GM18508 (cell line): ENCODE measurements at regions not wholly inside any gene's neighbourhood (a gene's known extent, or its start where the extent isn't known, plus 50 kb on each side); places are given as distances from the start of the nearest gene placed in this dataset.

ENCODE experiments used
- ATAC-seq: cut with Tn5 transposase; IDR thresholded peaks from one replicate; pipeline ENCODE4 v1.9.1; 2021; ENCODE audit warnings: moderate number of reproducible peaks; ENCODE audit not compliant: insufficient read depth, unreplicated experiment

GRCh38 chr12:74292351-74293194, 245.1 kb upstream of the ATXN7L3B start:
- no peak for ATAC-seq

GRCh38 chr12:74293689-74294131, 243.9 kb upstream of the ATXN7L3B start:
- no peak for ATAC-seq

- no peak for ATAC-seq
These were observed 220.5 kb upstream of the ATXN7L3B start for GRCh38 chr12:74317078-74317601.

GRCh38 chr12:74317741-74318140, 219.9 kb upstream of the ATXN7L3B start:
- ATAC-seq, result no peak

- ATAC-seq, result no peak
These were observed 217.7 kb upstream of the ATXN7L3B start for GRCh38 chr12:74319886-74320285.

- ATAC-seq, result no peak
These were observed 216.3 kb upstream of the ATXN7L3B start for GRCh38 chr12:74321381-74321780.

- ATAC-seq, result no peak
These were observed 214.8 kb upstream of the ATXN7L3B start for GRCh38 chr12:74322792-74323191.

- no peak for ATAC-seq
These were observed 209.0 kb upstream of the ATXN7L3B start for GRCh38 chr12:74328623-74329022.

- no peak for ATAC-seq
These were observed 202.9 kb upstream of the ATXN7L3B start for GRCh38 chr12:74334780-74335179.

GRCh38 chr12:74337951-74338350, 199.7 kb upstream of the ATXN7L3B start:
- ATAC-seq, result no peak

GRCh38 chr12:74339211-74339610, 198.4 kb upstream of the ATXN7L3B start:
- ATAC-seq, result no peak

- ATAC-seq, result no peak
These were observed 187.7 kb upstream of the ATXN7L3B start for GRCh38 chr12:74349925-74350324.

GRCh38 chr12:74365178-74365964, 172.3 kb upstream of the ATXN7L3B start:
- no peak for ATAC-seq

- no peak for ATAC-seq
These were observed 166.9 kb upstream of the ATXN7L3B start for GRCh38 chr12:74370608-74371216.

- ATAC-seq, result no peak
These were observed 158.5 kb upstream of the ATXN7L3B start for GRCh38 chr12:74379114-74379513.

GRCh38 chr12:74381958-74382357, 155.7 kb upstream of the ATXN7L3B start:
- no peak for ATAC-seq

- ATAC-seq, result no peak
These were observed 154.7 kb upstream of the ATXN7L3B start for GRCh38 chr12:74382983-74383382.

- no peak for ATAC-seq
These were observed 146.4 kb upstream of the ATXN7L3B start for GRCh38 chr12:74391283-74391682.

GRCh38 chr12:74393272-74393671, 144.4 kb upstream of the ATXN7L3B start:
- no peak for ATAC-seq

GRCh38 chr12:74394647-74395046, 143.0 kb upstream of the ATXN7L3B start:
- no peak for ATAC-seq

GRCh38 chr12:74401035-74401434, 136.6 kb upstream of the ATXN7L3B start:
- ATAC-seq, result no peak
